GM19467 (cell line): ENCODE measurements at regions not wholly inside any gene's neighbourhood (a gene's known extent, or its start where the extent isn't known, plus 50 kb on each side); places are given as distances from the start of the nearest gene placed in this dataset.

Experiments used
- ATAC-seq: cut with Tn5 transposase; IDR thresholded peaks from one replicate; pipeline ENCODE4 v1.9.1; 2021; ENCODE audit warnings: mild to moderate bottlenecking, moderate library complexity; ENCODE audit not compliant: unreplicated experiment

DNA sequence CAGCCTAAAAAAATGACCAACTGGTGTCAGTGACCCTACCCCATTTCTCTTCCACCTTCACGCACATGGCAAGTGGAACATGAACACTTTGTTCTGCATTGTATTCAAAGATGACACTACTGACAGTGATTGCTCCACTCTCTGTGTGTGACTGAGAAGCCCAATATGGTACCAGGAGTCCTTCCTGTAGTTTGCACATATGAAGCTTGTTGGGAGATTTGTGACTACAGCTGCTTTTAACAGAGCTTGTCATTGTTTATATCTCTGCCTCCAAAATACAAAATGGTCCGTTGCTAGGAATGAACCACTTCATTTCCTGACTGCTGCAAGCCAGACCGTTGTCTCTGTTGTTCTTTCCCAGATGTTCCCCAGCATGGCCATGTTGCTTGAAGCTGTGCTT, 140.3 kb upstream of the TCF21 start:
- ATAC-seq: no peak

DNA sequence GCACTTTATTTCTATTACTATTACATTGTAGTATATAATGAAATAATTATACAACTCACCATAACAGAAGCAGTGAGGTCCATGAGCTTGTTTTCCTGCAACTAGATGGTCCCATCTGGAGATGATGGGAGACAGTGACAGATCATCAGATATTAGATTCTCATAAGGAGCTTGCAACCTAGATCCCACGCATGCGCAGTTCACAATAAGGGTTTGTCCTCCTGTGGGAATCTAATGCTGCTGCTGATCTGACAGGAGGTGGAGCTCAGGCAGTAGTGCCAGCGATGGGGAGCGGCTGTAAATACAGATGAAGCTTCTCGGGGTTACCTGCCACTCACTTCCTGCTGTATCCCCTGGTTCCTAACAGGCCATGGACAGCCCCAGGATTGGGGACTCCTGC, 139.5 kb upstream of the TCF21 start:
- ATAC-seq: no peak

DNA sequence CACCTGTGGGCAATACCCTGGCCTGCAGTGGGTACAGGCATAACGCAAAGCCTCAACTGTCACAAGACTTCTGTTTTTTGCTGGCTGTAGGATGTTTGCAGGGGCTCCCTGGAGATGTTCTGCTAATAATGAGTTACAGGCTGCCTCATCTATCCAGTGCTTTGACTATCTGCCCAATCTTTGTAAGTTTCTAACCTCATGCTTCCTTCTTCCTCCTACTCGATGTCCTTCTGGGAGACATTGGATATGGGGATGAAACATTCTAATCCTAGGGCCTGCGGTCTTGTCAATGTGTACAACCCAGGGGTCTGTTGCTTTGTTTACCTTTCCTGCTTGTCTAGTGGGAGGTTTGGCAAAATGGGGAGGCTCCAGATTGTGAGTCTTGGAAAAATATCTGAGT, 136.8 kb upstream of the TCF21 start:
- ATAC-seq: no peak

DNA sequence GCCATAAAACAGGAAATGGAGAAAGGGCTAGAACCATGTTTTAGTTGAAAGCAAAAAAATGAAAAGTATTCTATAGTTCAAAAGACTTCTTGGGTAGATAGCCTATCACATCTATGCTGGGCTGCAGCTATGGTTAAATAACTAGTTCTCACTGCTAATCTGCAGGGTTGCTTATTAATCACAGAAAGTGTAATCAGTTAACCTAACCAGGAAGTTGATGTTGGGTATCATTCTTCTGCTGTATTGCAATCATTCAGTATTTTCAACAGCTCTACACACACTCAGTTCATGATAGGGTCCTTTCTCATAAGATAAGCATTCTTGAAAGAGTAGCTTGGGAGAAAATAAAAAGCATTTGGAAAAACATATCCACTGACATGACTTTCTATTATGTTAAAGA, 135.2 kb upstream of the TCF21 start:
- no peak for ATAC-seq

DNA sequence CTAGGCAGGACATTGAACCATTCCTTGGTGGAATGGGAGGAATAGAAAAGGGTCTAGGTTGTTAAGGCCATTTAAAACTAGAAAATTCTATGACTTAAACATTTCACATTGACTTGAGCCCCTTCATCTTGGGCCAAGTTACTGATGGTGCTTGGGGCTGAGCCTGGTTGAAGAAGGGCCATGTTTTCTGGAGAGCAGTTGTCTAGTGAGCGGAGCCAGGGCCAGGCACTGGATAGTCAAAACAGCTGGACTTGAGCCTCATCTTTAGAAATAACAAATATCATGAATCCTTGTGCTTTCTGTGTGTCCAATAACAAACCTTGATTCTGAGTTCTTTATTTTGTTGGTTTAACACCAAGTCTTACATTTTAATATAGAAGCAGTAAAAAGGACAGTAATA, 134.6 kb upstream of the TCF21 start:
- ATAC-seq: no peak

DNA sequence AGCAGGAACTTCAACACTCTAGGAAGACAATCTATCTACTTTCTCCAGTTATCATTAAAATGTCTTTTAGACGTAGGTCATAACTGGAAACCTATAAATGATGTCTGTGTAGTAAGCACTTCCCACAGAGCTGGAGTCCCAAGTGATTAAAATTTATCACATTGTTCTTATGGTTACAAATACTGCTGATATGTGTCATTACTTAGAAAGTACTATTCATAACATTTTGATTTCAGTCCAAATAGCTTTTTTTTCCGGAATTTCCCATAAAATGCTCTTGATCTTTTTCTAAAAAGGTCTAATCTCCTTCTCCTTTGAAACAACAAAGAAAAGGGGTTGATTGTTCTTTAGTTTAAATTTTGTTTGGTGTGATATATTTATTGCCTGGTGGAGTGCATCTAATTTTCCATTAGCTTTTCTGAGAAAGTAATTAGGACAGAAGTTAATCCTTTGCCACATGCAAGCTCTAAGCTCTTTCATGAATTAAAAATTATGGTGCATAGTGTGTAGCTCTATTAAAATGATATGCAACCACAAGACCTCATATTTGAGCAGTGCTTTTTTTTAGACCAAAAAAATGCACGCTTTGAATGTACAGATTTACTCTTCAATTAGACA, 132.7 kb upstream of the TCF21 start:
- no peak for ATAC-seq

DNA sequence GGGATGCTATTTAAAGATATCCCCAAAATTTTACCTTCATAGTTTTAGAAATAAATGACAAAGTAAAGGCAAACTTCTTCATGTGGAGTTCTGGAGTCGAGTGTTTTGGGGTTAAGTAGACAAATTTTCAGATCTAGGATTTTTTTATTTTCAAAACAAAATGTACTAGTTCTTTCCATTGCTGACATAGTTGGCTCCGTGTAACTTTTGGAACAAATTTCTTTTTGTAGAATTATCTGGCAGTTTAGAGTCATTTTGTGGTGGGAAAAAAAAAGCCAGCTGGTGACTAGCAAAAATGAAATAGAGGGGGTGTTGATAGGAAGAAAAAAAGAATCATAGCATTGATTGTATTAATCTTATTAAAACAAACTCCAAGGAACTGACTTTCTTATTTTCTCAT, 131.6 kb upstream of the TCF21 start:
- no peak for ATAC-seq

DNA sequence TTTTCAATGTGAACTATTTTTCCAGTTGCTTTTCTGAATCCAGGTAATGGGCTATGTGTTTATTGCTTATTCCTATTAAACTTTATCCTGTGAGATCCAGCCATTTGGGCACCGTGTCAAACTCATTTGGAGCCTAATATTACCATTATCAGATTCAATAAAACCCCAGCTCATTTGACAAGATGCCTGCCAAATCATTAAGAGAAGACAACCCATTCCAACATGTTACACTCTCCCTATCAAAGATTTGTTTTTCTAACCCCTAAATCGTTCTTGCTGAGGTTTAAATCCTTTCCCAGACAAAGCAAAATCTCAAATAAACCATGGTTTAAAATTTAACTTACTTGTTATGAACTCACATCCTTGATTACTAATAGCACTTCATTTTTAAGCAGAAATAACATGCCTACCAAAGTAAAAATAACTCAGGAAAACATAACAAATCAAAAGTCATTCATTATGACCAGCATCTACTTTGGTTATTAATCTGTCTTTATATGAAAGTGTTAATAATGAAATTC, 130.0 kb upstream of the TCF21 start:
- no peak for ATAC-seq

DNA sequence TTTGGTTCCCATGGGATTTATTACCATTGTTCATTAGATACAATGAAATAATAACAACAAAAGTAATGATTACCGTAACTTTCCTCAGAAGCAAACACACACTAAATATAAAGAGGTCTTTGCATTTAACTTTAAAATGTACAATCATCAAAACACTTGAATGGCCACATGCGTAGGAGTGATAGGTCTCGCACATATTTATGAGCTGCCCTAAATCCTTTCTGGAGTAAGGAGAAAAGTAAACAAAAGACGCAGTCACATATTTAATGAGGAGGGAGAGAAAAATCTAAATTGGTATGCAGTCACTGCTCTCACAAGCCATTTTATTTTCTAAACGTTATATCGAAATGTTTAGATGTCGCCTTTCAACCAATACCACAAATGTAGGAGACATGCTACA, 129.4 kb upstream of the TCF21 start:
- ATAC-seq: no peak

DNA sequence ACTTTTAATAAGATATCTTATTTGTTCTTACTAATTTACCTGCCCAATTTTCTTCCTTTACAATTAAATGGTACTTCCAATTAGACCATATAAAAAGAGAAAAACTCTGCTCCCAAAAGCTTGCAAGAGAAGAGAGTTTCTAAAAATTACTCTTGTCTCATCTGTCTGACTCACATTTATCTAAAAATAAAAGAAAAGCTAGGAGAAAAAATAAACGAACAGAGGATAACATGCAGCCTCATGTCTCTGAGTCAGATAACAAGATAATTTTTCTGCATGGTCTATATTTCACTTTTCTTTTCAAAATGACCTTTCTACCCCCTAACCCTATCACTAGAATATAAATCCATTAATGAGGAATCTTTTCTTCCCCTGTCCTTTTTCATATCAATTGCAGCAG, 127.2 kb upstream of the TCF21 start:
- no peak for ATAC-seq

DNA sequence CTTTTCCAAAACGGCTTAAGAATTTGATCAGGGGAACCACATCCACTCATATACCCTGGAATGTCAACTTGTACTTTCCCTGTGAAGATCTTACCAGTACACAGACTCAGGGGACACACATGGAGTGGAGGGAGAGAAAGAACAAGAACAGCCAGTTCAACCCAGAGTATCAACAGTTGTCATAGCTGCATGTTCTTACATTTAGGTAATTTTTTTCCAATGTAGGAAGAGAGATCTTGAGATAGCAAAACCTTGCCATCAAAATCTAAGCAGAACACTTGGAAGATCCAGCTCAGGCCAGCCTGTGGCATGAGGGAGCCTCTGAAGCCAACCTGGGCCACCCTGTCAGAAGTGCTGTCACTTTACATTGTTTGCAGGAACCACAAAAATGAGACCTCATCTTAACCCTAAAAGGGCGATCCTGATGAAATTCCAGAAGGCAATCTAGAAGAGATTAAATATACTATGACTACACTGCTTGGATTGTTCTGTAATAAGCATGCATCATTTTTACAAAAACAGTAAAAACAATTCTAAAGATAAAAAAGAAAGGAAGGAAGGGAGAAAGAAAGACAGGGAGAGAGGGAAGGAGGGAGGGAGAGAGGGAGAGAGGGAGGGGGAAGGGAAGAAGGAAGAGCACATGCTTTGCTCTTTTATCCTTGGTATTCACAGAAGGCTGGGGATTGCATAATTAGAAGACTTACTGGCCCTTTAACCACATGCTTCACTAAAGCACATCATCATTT, 124.7 kb upstream of the TCF21 start:
- ATAC-seq: no peak

DNA sequence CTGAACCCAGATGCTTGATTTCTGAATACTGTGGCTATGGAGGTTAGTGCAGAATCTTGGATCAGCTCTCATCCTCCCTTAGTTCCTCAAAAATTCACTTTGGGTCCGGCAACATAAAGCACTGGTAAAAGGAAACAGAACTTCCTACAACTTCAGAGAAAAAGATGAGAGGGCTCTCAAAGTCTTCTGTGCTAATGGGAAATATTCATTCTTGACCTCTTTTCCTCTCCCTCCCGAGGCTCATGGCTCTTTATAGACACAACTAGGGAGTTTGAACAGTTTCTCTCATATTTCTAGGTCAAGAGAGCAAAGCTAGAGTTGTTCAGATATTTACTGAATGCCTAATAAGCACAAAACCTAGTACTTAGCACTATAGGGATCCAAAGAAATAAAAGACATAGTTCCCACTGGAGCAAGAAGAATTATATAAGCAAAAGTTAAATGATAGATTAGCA, 124.1 kb upstream of the TCF21 start:
- no peak for ATAC-seq

DNA sequence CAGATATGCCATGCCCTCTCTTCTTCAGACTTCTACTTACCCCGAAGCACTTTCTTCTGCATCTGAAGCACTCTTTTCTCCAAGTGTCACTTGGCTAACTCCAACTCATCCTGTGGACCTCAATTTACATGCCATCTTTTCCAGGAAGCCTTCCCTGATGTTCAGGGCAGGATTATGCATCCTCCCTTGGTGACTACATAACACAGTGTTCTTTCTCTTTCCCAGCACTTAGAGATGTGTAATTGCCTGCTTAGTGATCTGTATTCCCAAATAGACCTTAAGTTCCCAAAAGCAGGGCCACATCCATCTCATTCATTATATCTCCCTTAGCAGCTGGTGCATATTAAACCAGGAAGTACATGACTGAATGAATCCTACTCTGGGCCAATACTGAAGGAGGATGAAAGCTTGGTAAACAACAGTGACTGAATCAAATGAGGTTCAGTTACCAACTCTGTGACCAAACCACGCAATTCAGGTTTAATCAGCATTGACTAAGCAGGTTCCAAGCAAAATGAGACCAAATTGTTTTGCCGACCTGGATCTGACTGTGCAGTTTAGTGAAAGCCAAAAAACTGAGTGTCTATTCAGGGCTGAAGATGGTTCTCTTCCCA, 121.4 kb upstream of the TCF21 start:
- ATAC-seq: no peak

DNA sequence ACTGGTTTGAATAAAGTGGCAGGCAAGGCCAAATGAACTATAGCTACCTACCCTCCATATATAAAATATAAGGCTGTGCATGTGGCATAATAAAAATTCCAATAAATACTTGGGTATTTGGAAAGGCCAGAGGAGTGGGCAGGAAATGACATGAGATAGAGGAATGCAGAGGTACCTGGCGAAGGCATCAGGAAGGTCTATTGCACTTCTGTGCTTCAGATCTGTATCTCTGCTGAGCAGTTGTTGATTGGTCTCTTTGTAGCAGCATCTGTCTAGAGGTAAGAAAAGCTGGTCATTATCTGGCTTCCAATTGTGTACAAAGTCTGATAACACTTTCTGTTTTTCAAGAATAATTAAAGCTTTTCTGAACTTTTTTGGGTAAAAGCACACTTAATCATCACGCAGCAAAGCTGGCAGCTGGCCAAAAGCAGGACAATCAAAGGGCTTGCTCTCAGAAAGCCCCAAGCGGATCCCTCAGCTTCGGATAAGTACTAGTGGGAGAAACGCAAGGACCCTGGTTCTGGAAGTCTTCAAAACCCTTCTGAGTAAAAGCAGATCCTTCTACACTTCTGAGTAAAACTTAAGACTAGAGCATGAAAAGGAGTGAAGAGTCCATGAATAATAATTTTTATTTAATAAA, 120.1 kb upstream of the TCF21 start:
- ATAC-seq: no peak

DNA sequence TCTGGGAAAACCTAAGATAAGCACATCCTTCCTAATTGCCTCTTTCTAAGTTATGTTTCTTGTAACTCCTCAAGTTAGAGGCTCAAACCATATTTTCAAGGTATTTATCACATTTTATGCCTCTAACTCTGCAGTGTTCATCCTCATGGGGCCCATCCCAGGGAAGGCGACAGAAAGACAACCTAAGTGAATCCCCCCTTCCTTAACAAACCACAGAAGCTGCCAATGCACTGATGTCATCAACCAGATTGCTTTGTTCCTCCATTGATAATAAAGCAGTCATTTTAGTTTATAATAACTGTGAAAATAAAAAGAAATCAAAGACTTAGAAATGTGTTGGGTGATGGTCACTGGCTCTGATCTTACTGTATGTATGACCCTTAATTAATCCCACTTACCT, 119.5 kb upstream of the TCF21 start:
- no peak for ATAC-seq

DNA sequence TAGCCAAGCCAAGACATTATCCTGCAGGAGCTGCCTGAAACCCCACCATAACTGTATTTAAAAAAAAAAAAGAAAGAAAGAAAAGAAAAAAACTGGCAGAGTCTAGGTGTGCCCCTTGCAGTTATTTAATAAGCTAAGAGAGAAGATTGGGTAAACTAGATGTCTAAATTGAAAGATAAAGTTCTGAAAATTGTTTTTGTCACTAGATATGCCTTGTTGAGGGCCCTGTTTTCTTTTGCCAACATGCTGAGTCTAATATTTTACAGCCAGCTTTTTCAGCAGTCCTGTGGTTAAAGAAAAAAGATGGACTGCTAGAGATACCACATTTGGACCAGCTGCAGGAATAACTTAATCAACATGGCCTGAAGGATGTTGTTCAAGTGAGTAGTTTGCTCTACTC, 116.3 kb upstream of the TCF21 start:
- ATAC-seq: no peak

DNA sequence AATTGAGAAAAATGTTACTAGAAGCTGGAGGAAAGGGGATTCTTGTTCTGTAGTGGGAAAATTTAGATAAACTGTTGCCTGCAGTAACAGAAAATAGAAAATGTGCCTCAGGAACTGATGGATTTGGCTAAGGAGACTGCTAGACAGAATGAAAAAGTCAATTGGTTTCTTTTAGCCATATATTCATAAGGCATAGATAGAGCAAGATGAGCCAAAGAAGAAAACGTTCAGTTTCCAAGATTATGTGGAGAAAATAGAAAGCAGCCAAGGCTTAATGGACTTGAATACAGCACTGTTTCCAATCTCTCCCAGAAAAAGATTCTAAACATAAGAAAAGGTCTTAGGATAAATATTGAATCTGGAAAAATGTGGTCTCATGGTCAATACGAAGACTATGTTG, 115.1 kb upstream of the TCF21 start:
- ATAC-seq: no peak

DNA sequence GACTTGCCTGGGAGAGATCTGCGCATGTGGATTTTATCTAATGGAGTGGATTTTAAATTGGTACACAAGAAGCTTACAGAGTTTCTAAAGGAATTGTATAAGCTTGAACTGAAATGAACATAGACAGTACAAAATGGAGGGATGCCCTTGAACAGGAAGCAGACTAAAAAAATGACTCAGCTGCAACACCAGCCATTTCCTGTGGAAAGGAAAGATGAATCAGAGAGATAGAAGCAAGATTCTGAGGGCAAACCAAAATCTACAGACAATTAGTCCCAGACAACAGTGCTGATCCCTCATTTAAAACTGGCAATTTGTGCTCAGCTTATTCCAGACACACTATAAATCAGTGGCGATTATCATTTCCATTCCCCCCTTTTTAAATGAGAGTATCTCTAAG, 114.6 kb upstream of the TCF21 start:
- ATAC-seq: no peak

DNA sequence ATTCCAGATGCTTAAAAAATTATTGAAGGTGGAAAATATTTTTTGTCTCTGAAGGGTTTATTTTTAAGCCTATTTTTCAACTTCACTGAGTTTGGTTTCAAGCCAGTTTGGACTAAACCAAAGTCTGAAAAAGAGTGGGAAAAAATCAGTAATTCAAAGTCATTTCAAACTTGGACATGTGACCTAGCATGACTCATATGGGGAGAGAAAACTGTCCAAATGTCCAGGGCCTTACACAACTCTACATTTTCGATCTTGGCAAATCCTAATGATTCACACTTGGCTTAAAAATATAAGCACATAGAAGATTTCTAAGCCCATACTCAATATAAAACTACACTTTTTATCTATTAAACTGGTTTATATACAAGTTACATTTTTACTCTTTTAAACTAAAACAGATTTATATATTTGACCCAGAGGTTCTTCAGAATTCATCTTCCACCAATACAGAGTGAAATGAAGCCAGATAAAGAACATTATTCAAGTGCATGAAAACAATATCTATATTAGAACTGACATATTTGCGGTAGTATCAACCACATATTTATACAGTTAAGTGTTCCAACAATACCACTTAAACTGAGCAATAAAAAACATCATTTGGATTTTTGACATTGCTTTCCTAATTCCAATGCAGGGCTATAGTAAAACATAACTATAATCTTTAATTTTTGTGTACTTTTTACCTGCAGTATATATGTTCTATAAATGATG, 110.3 kb upstream of the TCF21 start:
- no peak for ATAC-seq

DNA sequence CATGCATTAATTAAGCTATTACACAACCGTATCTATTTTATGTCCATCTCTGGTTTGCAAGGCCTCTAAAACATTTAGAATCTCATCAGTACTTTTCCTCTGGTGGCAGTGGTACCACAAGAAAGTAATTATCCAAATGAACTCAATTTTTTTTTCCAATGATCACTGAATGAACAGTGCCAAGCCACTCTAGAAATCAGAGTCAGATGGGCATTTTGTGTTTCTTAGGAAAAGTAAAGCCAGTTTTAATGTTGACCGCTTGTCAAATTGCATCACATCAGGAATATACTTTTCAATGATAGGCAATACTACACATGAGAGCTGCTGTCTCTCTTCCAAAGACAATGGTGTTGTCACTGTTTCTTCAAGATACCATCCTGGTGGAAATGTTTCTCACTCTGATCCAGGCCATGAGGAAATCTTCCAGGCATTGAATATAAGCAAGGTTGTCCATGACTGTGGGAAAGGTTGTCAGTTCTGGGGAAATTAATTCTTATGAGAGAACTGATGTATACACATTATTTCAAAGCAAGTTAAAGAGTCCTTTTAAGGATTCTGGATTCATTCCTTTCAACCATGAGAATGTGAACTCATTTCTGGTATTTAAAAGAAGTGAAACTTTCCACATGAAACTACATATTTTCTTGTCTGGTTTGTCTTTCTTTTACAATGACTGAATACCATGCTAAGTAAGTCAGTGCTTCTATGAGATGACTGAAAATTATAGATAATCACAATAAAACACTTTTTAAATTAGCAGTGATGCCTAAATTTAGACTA, 108.8 kb upstream of the TCF21 start:
- no peak for ATAC-seq
